ENCODE measurements at regions not wholly inside any gene's neighbourhood (a gene's known extent, or its start where the extent isn't known, plus 50 kb on each side); places are given as distances from the start of the nearest gene placed in this dataset.

- Histone ChIP-seq H3K9me1 (ENCODE audit: control insufficient read depth, extremely low read depth, insufficient read depth, low read length) (no peaks in the 10 kb centered on the region), H2AFZ (ENCODE audit: control insufficient read depth, low read length) (no peak overlapping the region), H3K9ac (ENCODE audit: control insufficient read depth, extremely low read depth, insufficient read depth, low read length) (no peak overlapping the region), H3K4me1 (ENCODE audit: control insufficient read depth, extremely low read depth, insufficient read depth, low read length) (no peaks in the 10 kb centered on the region), H3K4me2 (ENCODE audit: control insufficient read depth, extremely low read depth, insufficient read depth, low read depth, low read length) (no peak overlapping the region), H3K27me3 (ENCODE audit: control insufficient read depth, extremely low read depth, insufficient read depth, low read length) (peaks cover 22% of the 10 kb centered on the region), H3K79me2 (ENCODE audit: control insufficient read depth, insufficient read depth, low read length) (no peaks in the 10 kb centered on the region), H3K27ac (ENCODE audit: control insufficient read depth, insufficient read depth, low read length) (no peak overlapping the region), H3K4me3 (ENCODE audit: control insufficient read depth in 2 of 3, extremely low read depth in 1 of 3, insufficient read depth in 2 of 3, low read depth in 1 of 3, low read length in 3 of 3) (no peak overlapping the region), H3K36me3 (ENCODE audit: control insufficient read depth in 2 of 2, extremely low read depth in 1 of 2, insufficient read depth in 2 of 2, low read length in 2 of 2) (no peaks in the 10 kb centered on the region), H3K9me3 (ENCODE audit: control insufficient read depth, low read depth, low read length) (peaks cover 4% of the 10 kb centered on the region), H4K20me1 (ENCODE audit: control insufficient read depth, extremely low read depth, insufficient read depth, low read length) (no peaks in the 10 kb centered on the region)
- TF ChIP-seq, protein P1, sequence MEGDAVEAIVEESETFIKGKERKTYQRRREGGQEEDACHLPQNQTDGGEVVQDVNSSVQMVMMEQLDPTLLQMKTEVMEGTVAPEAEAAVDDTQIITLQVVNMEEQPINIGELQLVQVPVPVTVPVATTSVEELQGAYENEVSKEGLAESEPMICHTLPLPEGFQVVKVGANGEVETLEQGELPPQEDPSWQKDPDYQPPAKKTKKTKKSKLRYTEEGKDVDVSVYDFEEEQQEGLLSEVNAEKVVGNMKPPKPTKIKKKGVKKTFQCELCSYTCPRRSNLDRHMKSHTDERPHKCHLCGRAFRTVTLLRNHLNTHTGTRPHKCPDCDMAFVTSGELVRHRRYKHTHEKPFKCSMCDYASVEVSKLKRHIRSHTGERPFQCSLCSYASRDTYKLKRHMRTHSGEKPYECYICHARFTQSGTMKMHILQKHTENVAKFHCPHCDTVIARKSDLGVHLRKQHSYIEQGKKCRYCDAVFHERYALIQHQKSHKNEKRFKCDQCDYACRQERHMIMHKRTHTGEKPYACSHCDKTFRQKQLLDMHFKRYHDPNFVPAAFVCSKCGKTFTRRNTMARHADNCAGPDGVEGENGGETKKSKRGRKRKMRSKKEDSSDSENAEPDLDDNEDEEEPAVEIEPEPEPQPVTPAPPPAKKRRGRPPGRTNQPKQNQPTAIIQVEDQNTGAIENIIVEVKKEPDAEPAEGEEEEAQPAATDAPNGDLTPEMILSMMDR (optimal IDR thresholded peaks at IDR 0.05 in 1 of 3, IDR thresholded peaks at IDR 0.05 in 1 of 3, conservative IDR thresholded peaks at IDR 0.05 in 1 of 3; ENCODE audit: extremely low read depth in 1 of 3, insufficient read depth in 2 of 3, low read length in 3 of 3), result no peak
- TF ChIP-seq EZH2 (IDR thresholded peaks at IDR 0.05; ENCODE audit: low read length), result no peak
- FAIRE-seq (no peak), DNase-seq (ENCODE audit: low read depth, low spot score) (no peak)
- dilution Hi-C loops (cut with MboI; ENCODE audit: extremely low pct_ligation_motif_present, low sequenced_read_pairs), result no loop called here
Observed at GRCh38 chr2:239773228-239774141, 251.7 kb downstream of the NDUFA10 start.

DNA sequence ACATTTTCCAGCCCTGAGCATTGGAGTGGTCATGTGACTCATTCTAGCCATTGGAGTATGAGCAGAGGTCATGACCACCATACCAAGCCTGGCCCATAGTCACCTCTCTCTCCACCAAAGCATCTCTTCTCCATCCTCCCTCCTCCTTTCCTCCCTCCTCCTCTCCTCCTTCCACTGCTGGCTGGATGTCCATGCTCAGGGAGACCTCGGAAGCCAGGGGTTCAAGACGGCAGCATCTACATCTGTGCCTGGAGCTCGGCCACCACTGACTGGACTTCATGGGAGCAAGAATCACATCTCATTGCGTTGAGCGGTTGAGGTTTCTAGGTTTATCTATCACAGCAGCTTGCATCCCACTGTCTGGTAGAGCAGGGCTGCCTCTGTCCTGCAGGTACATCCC, 252.4 kb downstream of the NDUFA10 start:
- H3K4me3 ChIP-seq (ENCODE audit: control insufficient read depth in 2 of 3, extremely low read depth in 1 of 3, insufficient read depth in 2 of 3, low read depth in 1 of 3, low read length in 3 of 3), result no peak overlapping the region
- H3K9me3 ChIP-seq (ENCODE audit: control insufficient read depth, low read depth, low read length), result peaks cover 4% of the 10 kb centered on the region
- dilution Hi-C loops (cut with MboI; ENCODE audit: extremely low pct_ligation_motif_present, low sequenced_read_pairs), result no loop called here
- H3K4me1 ChIP-seq (ENCODE audit: control insufficient read depth, extremely low read depth, insufficient read depth, low read length), result no peaks in the 10 kb centered on the region
- no peaks in the 10 kb centered on the region for H4K20me1 ChIP-seq (ENCODE audit: control insufficient read depth, extremely low read depth, insufficient read depth, low read length)
- no peaks in the 10 kb centered on the region for H3K9me1 ChIP-seq (ENCODE audit: control insufficient read depth, extremely low read depth, insufficient read depth, low read length)
- H3K27me3 ChIP-seq (ENCODE audit: control insufficient read depth, extremely low read depth, insufficient read depth, low read length), result peaks cover 15% of the 10 kb centered on the region
- H3K9ac ChIP-seq (ENCODE audit: control insufficient read depth, extremely low read depth, insufficient read depth, low read length), result no peak overlapping the region
- H3K79me2 ChIP-seq (ENCODE audit: control insufficient read depth, insufficient read depth, low read length), result no peaks in the 10 kb centered on the region
- H3K27ac ChIP-seq (ENCODE audit: control insufficient read depth, insufficient read depth, low read length), result no peak overlapping the region
- FAIRE-seq (no peak), DNase-seq (ENCODE audit: low read depth, low spot score) (no peak)
- TF ChIP-seq, protein P1 (optimal IDR thresholded peaks at IDR 0.05 in 1 of 3, IDR thresholded peaks at IDR 0.05 in 1 of 3, conservative IDR thresholded peaks at IDR 0.05 in 1 of 3; ENCODE audit: extremely low read depth in 1 of 3, insufficient read depth in 2 of 3, low read length in 3 of 3), result no peak
- no peak for TF ChIP-seq EZH2 (IDR thresholded peaks at IDR 0.05; ENCODE audit: low read length)
- H2AFZ ChIP-seq (ENCODE audit: control insufficient read depth, low read length), result no peak overlapping the region
- H3K36me3 ChIP-seq (ENCODE audit: control insufficient read depth in 2 of 2, extremely low read depth in 1 of 2, insufficient read depth in 2 of 2, low read length in 2 of 2), result no peaks in the 10 kb centered on the region
- no peak overlapping the region for H3K4me2 ChIP-seq (ENCODE audit: control insufficient read depth, extremely low read depth, insufficient read depth, low read depth, low read length)

All from keratinocyte (primary cell).